Thoracic aorta (tissue), 2 donors: ENCODE measurements at regions not wholly inside any gene's neighbourhood (a gene's known extent, or its start where the extent isn't known, plus 50 kb on each side); places are given as distances from the start of the nearest gene placed in this dataset.
"Not testable (repeated sequence)": the region's sequence is repeated elsewhere in the genome, so short reads cannot be mapped to it uniquely, and the experiment has no call there.

Experiments used
- ATAC-seq: fragments of 150-250 bp; one replicate; pipeline ENCODE4 v1.8.0; 2017; ENCODE audit warnings: low read depth; ENCODE audit not compliant: insufficient number of reproducible peaks, low FRiP score
- DNase-seq: peaks from one replicate; pipeline ENCODE4 v3.0.0-alpha.2; 2020; ENCODE audit warnings: low spot score
- H3K27ac ChIP-seq, 2 donors: fragments of 200-600 bp; sonication (generic); 1 replicate in 1 of 2; 2 replicates in 1 of 2; pipeline ENCODE4 v1.5.1; 2016; ENCODE audit warnings: mild to moderate bottlenecking in 2 of 2, moderate library complexity in 2 of 2
- H3K27me3 ChIP-seq: fragments of 200-600 bp; sonication (generic); replicated peaks from 2 replicates; pipeline ENCODE4 v1.6.0; 2016; ENCODE audit warnings: mild to moderate bottlenecking; ENCODE audit not compliant: insufficient read depth
- H3K36me3 ChIP-seq: fragments of 200-600 bp; sonication (generic); one replicate; pipeline ENCODE4 v1.5.1; 2016
- H3K4me1 ChIP-seq, 2 donors: fragments of 200-600 bp; sonication (generic); 1 replicate in 1 of 2; 2 replicates in 1 of 2; pipeline versions ENCODE4 v1.5.1 to v1.6.0; 2016; ENCODE audit warnings: low read depth in 2 of 2, mild to moderate bottlenecking in 1 of 2; ENCODE audit not compliant: control insufficient read depth in 1 of 2
- H3K4me3 ChIP-seq: fragments of 200-600 bp; sonication (generic); 2 replicates; pipeline ENCODE4 v1.5.1; 2016; ENCODE audit warnings: mild to moderate bottlenecking
- H3K9me3 ChIP-seq: fragments of 200-600 bp; sonication (generic); 2 replicates; pipeline ENCODE4 v1.5.1; 2016

- not testable (repeated sequence) for H3K4me1 ChIP-seq, DNase-seq, H3K36me3 ChIP-seq, H3K27ac ChIP-seq, H3K27me3 ChIP-seq, H3K4me3 ChIP-seq, H3K9me3 ChIP-seq, ATAC-seq
Observed at GRCh38 chr16:33976521-33976920, 517.1 kb downstream of the TP53TG3F start.

- not testable (repeated sequence) for H3K4me1 ChIP-seq, H3K27me3 ChIP-seq, H3K4me3 ChIP-seq, ATAC-seq, H3K27ac ChIP-seq, H3K36me3 ChIP-seq, DNase-seq, H3K9me3 ChIP-seq
Observed at GRCh38 chr16:33978784-33979183, 519.4 kb downstream of the TP53TG3F start.

GRCh38 chr16:33979613-33980012 lies 520.2 kb downstream of the TP53TG3F start:
- DNase-seq, H3K4me3 ChIP-seq, H3K4me1 ChIP-seq, H3K9me3 ChIP-seq, H3K27me3 ChIP-seq, H3K36me3 ChIP-seq, ATAC-seq, H3K27ac ChIP-seq: not testable (repeated sequence)

- not testable (repeated sequence) for H3K4me3 ChIP-seq, H3K27me3 ChIP-seq, H3K27ac ChIP-seq, H3K4me1 ChIP-seq, DNase-seq, H3K9me3 ChIP-seq, H3K36me3 ChIP-seq, ATAC-seq
Observed at GRCh38 chr16:33980736-33981135, 521.3 kb downstream of the TP53TG3F start.

- H3K4me1 ChIP-seq, DNase-seq, H3K4me3 ChIP-seq, H3K9me3 ChIP-seq, H3K36me3 ChIP-seq, ATAC-seq, H3K27me3 ChIP-seq, H3K27ac ChIP-seq: not testable (repeated sequence)
Observed at GRCh38 chr16:33984428-33984827, 525.0 kb downstream of the TP53TG3F start.

- not testable (repeated sequence) for H3K27ac ChIP-seq, H3K27me3 ChIP-seq, DNase-seq, H3K4me3 ChIP-seq, H3K4me1 ChIP-seq, ATAC-seq, H3K9me3 ChIP-seq, H3K36me3 ChIP-seq
Observed at GRCh38 chr16:33986521-33986920, 527.1 kb downstream of the TP53TG3F start.

- H3K4me1 ChIP-seq, H3K36me3 ChIP-seq, H3K9me3 ChIP-seq, H3K27me3 ChIP-seq, H3K27ac ChIP-seq, ATAC-seq, H3K4me3 ChIP-seq, DNase-seq: not testable (repeated sequence)
Observed at GRCh38 chr16:33987348-33987963, 528.0 kb downstream of the TP53TG3F start.

- not testable (repeated sequence) for H3K4me1 ChIP-seq, ATAC-seq, H3K4me3 ChIP-seq, H3K27me3 ChIP-seq, DNase-seq, H3K27ac ChIP-seq, H3K36me3 ChIP-seq, H3K9me3 ChIP-seq
Observed at GRCh38 chr16:33988012-33988411, 528.6 kb downstream of the TP53TG3F start.

GRCh38 chr16:33990488-33990887 lies 531.1 kb downstream of the TP53TG3F start:
- not testable (repeated sequence) for ATAC-seq, DNase-seq, H3K27ac ChIP-seq, H3K4me3 ChIP-seq, H3K27me3 ChIP-seq, H3K36me3 ChIP-seq, H3K9me3 ChIP-seq, H3K4me1 ChIP-seq

- H3K27me3 ChIP-seq, H3K27ac ChIP-seq, H3K36me3 ChIP-seq, ATAC-seq, H3K4me1 ChIP-seq, H3K9me3 ChIP-seq, DNase-seq, H3K4me3 ChIP-seq: not testable (repeated sequence)
Observed at GRCh38 chr16:33992513-33993177, 533.2 kb downstream of the TP53TG3F start.

GRCh38 chr16:33994207-33994606 lies 534.8 kb downstream of the TP53TG3F start:
- not testable (repeated sequence) for H3K27me3 ChIP-seq, H3K9me3 ChIP-seq, DNase-seq, H3K36me3 ChIP-seq, ATAC-seq, H3K27ac ChIP-seq, H3K4me3 ChIP-seq, H3K4me1 ChIP-seq

GRCh38 chr16:33995821-33996372 lies 536.5 kb downstream of the TP53TG3F start:
- not testable (repeated sequence) for ATAC-seq, H3K27me3 ChIP-seq, H3K4me1 ChIP-seq, DNase-seq, H3K27ac ChIP-seq, H3K4me3 ChIP-seq, H3K36me3 ChIP-seq, H3K9me3 ChIP-seq
